GM23248 (cell line): ENCODE measurements at regions not wholly inside any gene's neighbourhood (a gene's known extent, or its start where the extent isn't known, plus 50 kb on each side); places are given as distances from the start of the nearest gene placed in this dataset.
"Not testable (repeated sequence)": the region's sequence is repeated elsewhere in the genome, so short reads cannot be mapped to it uniquely, and the experiment has no call there.

ENCODE experiments used
- DNase-seq: peaks from one replicate; pipeline ENCODE4 v3.0.0-alpha.2; 2015
- H2AFZ ChIP-seq: fragments of 200-600 bp; sonication (generic); 2 replicates; pipeline ENCODE4 v1.6.1; 2016; ENCODE audit warnings: antibody characterized with exemption
- H3F3A ChIP-seq: fragments of 200-600 bp; sonication (generic); 2 replicates; pipeline ENCODE4 v1.6.1; 2016; ENCODE audit warnings: mild to moderate bottlenecking, antibody characterized with exemption, mixed run types; ENCODE audit not compliant: insufficient read depth
- H3K27ac ChIP-seq: fragments of 200-600 bp; sonication (generic); 2 replicates; pipeline ENCODE4 v1.5.1; 2016; ENCODE audit warnings: mild to moderate bottlenecking
- H3K27me3 ChIP-seq: fragments of 200-600 bp; sonication (generic); replicated peaks from 2 replicates; pipeline ENCODE4 v1.6.1; 2016; ENCODE audit warnings: mild to moderate bottlenecking; ENCODE audit not compliant: insufficient read depth
- H3K36me3 ChIP-seq: fragments of 200-600 bp; sonication (generic); 2 replicates; pipeline ENCODE4 v1.6.1; 2016; ENCODE audit warnings: low read depth, mild to moderate bottlenecking
- H3K4me1 ChIP-seq: fragments of 200-600 bp; sonication (generic); 2 replicates; pipeline ENCODE4 v1.6.1; 2016; ENCODE audit warnings: mild to moderate bottlenecking; ENCODE audit not compliant: insufficient read depth
- H3K4me2 ChIP-seq: fragments of 200-600 bp; sonication (generic); one replicate; pipeline ENCODE4 v1.6.1; 2016; ENCODE audit warnings: mild to moderate bottlenecking; ENCODE audit not compliant: unreplicated experiment
- H3K4me3 ChIP-seq: fragments of 200-600 bp; sonication (generic); 2 replicates; pipeline ENCODE4 v1.5.1; 2016; ENCODE audit warnings: mild to moderate bottlenecking
- H3K79me2 ChIP-seq: fragments of 200-600 bp; sonication (generic); 2 replicates; pipeline ENCODE4 v1.6.1; 2016; ENCODE audit warnings: mild to moderate bottlenecking; ENCODE audit not compliant: insufficient read depth
- H3K9ac ChIP-seq: fragments of 200-600 bp; sonication (generic); 2 replicates; pipeline ENCODE4 v1.6.1; 2016; ENCODE audit warnings: mild to moderate bottlenecking
- H3K9me2 ChIP-seq: fragments of 200-600 bp; sonication (generic); 2 replicates; pipeline ENCODE4 v1.6.1; 2016; ENCODE audit warnings: mixed run types, mild to moderate bottlenecking, moderate library complexity; ENCODE audit not compliant: insufficient read depth
- H3K9me3 ChIP-seq: fragments of 200-600 bp; sonication (generic); one replicate; pipeline ENCODE4 v1.6.1; 2017; ENCODE audit warnings: low read depth
- H4K20me1 ChIP-seq: fragments of 200-600 bp; sonication (generic); 2 replicates; pipeline ENCODE4 v1.6.0; 2016; ENCODE audit not compliant: insufficient read depth
- EZH2 ChIP-seq: fragments of 200-600 bp; sonication (generic); IDR thresholded peaks from 2 replicates; pipeline ENCODE4 v1.6.1; 2018; ENCODE audit warnings: antibody characterized with exemption, mild to moderate bottlenecking; ENCODE audit not compliant: insufficient read depth, poor library complexity, severe bottlenecking
- EZH2phosphoT487 ChIP-seq: fragments of 200-600 bp; sonication (generic); IDR thresholded peaks from 2 replicates; pipeline ENCODE4 v1.6.1; 2018; ENCODE audit warnings: antibody characterized with exemption, moderate library complexity, mild to moderate bottlenecking, low read depth; ENCODE audit not compliant: insufficient read depth
- WGBS, 2 experiments: methylation state at CpG; one replicate each; pipeline ENCODE4 v1.1.6; 2015 to 2017; ENCODE audit warnings: low lambda C conversion rate in 2 of 2, low coverage in 1 of 2; ENCODE audit errors: missing lambda C conversion rate in 2 of 2; 5-methylcytosine and 5-hydroxymethylcytosine counted together
- in situ Hi-C: fragments of 300-500 bp; cut with MboI; formaldehyde crosslinking; loops from 2 replicates; pipeline ENCODE4 v1.15.0; 2020

DNA sequence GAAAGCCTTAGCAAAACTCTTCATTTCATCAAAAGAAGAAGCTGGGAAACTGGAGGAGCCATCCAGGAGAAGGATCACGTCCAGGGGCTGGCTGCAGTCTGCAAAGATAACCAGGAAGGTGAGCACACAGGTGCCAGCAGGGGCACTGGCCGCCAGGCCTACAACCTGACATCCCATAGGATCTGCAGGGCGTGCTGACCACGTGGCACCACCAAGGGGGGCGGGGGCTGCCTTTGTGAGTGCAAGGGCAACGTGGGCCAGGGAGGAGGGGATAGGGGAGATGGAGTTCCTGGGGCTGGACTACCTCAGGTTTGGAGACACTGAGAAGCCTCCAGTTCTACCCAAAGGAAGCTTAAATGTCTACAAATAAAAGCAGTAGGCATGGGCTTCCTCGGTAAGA is 102.7 kb upstream of the CCT8L2 start:
- Histone ChIP-seq H2AFZ (no peak overlapping the region), H3K9me2 (no peaks in the 10 kb centered on the region), H3K4me1 (no peaks in the 10 kb centered on the region), H3K4me3 (no peak overlapping the region), H3K4me2 (no peak overlapping the region), H3K9me3 (no peaks in the 10 kb centered on the region), H4K20me1 (no peaks in the 10 kb centered on the region), H3K36me3 (no peaks in the 10 kb centered on the region), H3F3A (no peaks in the 10 kb centered on the region), H3K9ac (no peak overlapping the region), H3K27ac (no peak overlapping the region), H3K79me2 (no peaks in the 10 kb centered on the region), H3K27me3 (no peaks in the 10 kb centered on the region)
- in situ Hi-C loops, result no loop called here
- TF ChIP-seq EZH2, result no peak
- TF ChIP-seq EZH2phosphoT487, result no peak
- DNase-seq, result no peak
- WGBS, 2 experiments, result 7 to 9% methylated on average over 3 to 7 of the region's 7 CpGs

DNA sequence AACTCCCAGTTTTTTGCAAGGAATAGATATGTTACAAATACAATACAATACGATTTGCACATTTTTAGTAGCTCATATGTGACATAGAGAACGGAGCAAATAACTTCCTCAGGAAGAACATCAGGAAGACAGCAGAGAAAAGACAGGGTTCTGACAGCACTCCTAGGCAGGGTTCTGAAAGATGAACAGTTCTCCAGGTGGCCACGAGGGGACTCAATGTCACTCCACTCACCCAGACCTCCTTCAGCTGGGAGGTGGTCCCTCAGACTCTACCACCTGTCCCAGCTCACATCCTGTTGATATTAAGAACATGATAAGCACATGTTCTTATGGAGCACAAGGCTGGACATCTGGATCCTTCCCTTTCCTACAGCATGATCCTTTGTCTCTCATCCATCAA is 101.1 kb upstream of the CCT8L2 start:
- H3K9me2 ChIP-seq, H3K9ac ChIP-seq, H3K79me2 ChIP-seq, H3F3A ChIP-seq, H3K9me3 ChIP-seq, H3K4me3 ChIP-seq, H3K4me2 ChIP-seq, H2AFZ ChIP-seq, H3K4me1 ChIP-seq, in situ Hi-C loops, H4K20me1 ChIP-seq, H3K27ac ChIP-seq, DNase-seq, H3K36me3 ChIP-seq, H3K27me3 ChIP-seq: not testable (repeated sequence)
- 0 to 3% methylated on average over 3 of the region's 3 CpGs for WGBS, 2 experiments

DNA sequence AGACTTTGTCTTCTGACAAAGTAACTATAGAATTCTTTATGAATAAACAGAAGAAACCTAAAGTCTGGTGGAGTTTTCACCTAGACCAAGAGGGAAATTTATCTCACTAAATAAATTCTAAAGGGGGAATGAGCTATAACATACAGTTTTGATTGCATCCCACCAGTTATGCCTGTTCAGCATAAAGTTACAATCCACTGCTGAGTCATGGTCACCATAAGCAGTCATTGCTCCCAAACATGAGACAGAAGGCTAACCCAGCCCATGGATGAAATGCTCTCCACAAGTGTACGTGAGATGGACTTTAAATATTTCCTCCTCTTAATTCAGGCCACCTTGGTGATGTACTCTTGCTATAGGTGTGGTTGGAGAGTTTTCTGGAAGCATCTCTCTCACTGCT is 96.7 kb upstream of the CCT8L2 start:
- in situ Hi-C loops, H3K27me3 ChIP-seq, H3K9me2 ChIP-seq, DNase-seq, H2AFZ ChIP-seq, H3K4me2 ChIP-seq, H3K27ac ChIP-seq, H3K9ac ChIP-seq, H3F3A ChIP-seq, H3K4me3 ChIP-seq, H4K20me1 ChIP-seq, H3K4me1 ChIP-seq, H3K79me2 ChIP-seq, H3K9me3 ChIP-seq, H3K36me3 ChIP-seq: not testable (repeated sequence)
- WGBS, 2 experiments, result 6 to 14% methylated on average over 1 of the region's 1 CpG

DNA sequence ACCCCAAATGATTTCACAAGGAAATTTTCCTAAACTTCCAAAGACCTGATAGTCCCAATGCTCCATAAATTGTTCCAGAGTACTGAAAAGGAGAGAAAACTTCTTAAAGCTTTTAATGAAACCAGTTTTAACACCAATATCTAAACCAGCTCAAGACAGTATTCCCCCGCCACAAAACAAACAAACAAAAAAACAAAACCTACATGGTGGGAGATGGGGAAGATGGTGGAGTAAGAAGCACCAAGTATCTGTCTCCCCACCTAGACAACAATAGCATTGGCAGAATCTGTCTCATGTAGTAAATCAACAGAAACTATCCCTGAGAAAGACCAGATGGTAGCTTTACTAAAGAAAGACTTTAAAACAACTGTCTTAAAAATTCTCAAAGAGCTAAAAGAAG is 88.7 kb upstream of the CCT8L2 start:
- DNase-seq, H3K4me3 ChIP-seq, H3F3A ChIP-seq, H3K4me1 ChIP-seq, H4K20me1 ChIP-seq, in situ Hi-C loops, H3K79me2 ChIP-seq, H3K9me3 ChIP-seq, H3K27ac ChIP-seq, H3K4me2 ChIP-seq, H3K9me2 ChIP-seq, H3K9ac ChIP-seq, H3K27me3 ChIP-seq, H2AFZ ChIP-seq, H3K36me3 ChIP-seq: not testable (repeated sequence)
- 50 to 52% methylated on average over 1 of the region's 1 CpG for WGBS, 2 experiments

DNA sequence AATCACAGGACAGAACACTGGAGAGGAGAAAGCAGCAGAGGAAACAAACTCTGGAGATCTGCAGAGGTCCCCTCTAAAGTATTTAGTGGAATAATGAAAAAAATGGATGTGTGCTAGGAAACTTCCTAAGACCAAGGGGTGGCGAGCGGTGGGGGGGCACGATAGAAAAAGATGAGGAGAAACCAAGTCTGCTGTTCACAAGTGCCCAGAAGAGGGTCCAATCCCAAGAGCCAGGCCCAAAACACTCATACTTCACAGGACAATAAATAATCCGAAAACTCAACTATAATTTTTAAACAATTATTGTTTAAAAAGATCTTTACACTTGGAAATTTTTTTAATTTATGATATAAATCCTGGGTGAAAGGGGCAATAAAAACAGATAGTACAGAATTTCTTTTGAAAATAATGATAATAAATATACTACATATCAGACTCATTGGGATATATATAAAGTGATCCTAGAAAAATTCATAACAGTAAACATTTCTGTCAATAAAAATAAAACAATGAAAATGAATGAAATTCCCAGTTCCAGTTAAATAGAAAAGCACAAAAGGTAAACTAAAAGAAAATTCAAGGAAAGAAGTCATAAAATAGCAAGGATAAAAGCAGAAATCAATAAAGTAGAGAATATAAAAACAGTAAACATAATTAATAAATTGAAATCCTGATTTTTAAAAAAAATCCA is 87.7 kb upstream of the CCT8L2 start:
- DNase-seq, H3K27me3 ChIP-seq: not testable (repeated sequence)
- 23 to 39% methylated on average over 1 to 4 of the region's 4 CpGs for WGBS, 2 experiments

DNA sequence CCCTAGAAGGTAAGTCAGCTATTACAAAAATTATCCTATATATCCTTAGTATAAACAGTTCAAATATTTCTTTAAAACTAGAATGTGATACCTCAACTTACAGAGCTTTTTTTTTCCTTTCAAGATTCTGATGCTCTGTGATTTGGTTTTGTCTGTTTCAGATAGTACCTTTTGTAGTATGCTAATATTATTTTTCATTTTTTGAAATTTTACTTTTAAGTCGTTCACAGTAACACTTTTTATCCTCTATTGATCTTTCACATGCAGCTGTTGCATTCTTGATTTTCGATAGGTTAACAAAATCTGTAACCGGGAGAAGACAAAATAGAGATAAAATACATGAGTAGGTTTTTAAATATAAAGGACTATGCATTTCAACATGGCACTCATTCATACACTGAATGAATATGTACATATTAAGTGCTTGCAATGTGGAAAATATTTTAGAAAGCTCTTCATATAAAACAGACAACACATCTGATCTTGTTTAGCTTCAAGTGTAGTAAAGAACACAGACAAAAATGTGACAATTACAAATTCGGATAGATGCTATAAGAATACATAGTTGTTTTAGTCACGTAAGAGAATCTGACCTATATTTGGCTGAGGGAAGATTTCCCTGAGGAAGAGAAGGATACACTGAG is 86.7 kb upstream of the CCT8L2 start:
- H4K20me1 ChIP-seq, H3K9me3 ChIP-seq, H3K4me3 ChIP-seq, H3K79me2 ChIP-seq, H3K4me1 ChIP-seq, H3K9me2 ChIP-seq, in situ Hi-C loops, H3K4me2 ChIP-seq, H2AFZ ChIP-seq, DNase-seq, H3K36me3 ChIP-seq, H3K27ac ChIP-seq, H3F3A ChIP-seq, H3K9ac ChIP-seq, H3K27me3 ChIP-seq: not testable (repeated sequence)
- WGBS, 2 experiments, result 31 to 39% methylated on average over 5 of the region's 5 CpGs

More for the DNA sequence above, 87.7 kb upstream of the CCT8L2 start:
- in situ Hi-C loops, H3K36me3 ChIP-seq, H4K20me1 ChIP-seq, H3K27ac ChIP-seq, H3K4me3 ChIP-seq, H3F3A ChIP-seq, H3K4me1 ChIP-seq, H3K9ac ChIP-seq, H3K79me2 ChIP-seq, H3K4me2 ChIP-seq, H3K9me2 ChIP-seq, H2AFZ ChIP-seq: not testable (repeated sequence)
- H3K9me3 ChIP-seq, result peaks cover 10% of the 10 kb centered on the region

DNA sequence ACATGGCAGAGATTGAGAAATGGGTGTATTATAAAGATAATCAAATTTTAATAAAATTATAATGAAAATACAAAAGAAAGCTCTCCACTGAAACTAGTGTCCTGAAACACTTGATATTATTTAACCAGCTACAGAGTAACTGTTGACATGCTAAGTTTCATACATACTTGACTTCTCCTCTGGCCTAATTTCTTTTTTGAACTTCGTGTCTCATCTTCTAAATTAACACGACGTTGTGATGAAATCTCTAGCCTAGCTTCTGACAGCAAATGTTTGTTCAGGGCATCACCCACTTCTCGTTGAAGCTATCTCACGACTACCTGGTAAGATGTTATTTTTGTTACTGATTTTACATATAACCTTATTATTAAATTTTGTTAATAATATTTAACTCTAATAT is 80.8 kb upstream of the CCT8L2 start:
- not testable (repeated sequence) for H2AFZ ChIP-seq, H3K27ac ChIP-seq, H3K36me3 ChIP-seq, H3K4me1 ChIP-seq, H3K9me2 ChIP-seq, H3K4me2 ChIP-seq, DNase-seq, H3K4me3 ChIP-seq, H4K20me1 ChIP-seq, H3K9me3 ChIP-seq, H3K9ac ChIP-seq, H3K79me2 ChIP-seq, H3F3A ChIP-seq, H3K27me3 ChIP-seq
- 18 to 25% methylated on average over 5 of the region's 5 CpGs for WGBS, 2 experiments
- in situ Hi-C loops, result loop anchor here (25.0 kb wide), 1 partner anchor 89 kb away; no protein-coding TSS in a partner anchor
